GM12875 (cell line): ENCODE measurements at regions not wholly inside any gene's neighbourhood (a gene's known extent, or its start where the extent isn't known, plus 50 kb on each side); places are given as distances from the start of the nearest gene placed in this dataset.
"Not testable (repeated sequence)": the region's sequence is repeated elsewhere in the genome, so short reads cannot be mapped to it uniquely, and the experiment has no call there.

Experiments
- H3K4me3 ChIP-seq: one replicate; pipeline ENCODE4 v1.5.1; 2011; ENCODE audit warnings: low read depth, low read length, control low read depth
- TF ChIP-seq, protein P1 (sequence below): IDR thresholded peaks from 2 replicates; pipeline ENCODE4 v1.5.1; 2011; ENCODE audit warnings: low read depth, mild to moderate bottlenecking, control low read depth, inconsistent platforms, low read length, moderate library complexity, borderline replicate concordance; ENCODE audit not compliant: insufficient read depth

GRCh38 chr6:44001318-44002066, 125.8 kb downstream of the MRPL14 start:
- TF ChIP-seq, protein P1, sequence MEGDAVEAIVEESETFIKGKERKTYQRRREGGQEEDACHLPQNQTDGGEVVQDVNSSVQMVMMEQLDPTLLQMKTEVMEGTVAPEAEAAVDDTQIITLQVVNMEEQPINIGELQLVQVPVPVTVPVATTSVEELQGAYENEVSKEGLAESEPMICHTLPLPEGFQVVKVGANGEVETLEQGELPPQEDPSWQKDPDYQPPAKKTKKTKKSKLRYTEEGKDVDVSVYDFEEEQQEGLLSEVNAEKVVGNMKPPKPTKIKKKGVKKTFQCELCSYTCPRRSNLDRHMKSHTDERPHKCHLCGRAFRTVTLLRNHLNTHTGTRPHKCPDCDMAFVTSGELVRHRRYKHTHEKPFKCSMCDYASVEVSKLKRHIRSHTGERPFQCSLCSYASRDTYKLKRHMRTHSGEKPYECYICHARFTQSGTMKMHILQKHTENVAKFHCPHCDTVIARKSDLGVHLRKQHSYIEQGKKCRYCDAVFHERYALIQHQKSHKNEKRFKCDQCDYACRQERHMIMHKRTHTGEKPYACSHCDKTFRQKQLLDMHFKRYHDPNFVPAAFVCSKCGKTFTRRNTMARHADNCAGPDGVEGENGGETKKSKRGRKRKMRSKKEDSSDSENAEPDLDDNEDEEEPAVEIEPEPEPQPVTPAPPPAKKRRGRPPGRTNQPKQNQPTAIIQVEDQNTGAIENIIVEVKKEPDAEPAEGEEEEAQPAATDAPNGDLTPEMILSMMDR = peak; percentile 49; the same call in 1 of the 2 replicates
- H3K4me3 ChIP-seq = no peak overlapping the region

DNA sequence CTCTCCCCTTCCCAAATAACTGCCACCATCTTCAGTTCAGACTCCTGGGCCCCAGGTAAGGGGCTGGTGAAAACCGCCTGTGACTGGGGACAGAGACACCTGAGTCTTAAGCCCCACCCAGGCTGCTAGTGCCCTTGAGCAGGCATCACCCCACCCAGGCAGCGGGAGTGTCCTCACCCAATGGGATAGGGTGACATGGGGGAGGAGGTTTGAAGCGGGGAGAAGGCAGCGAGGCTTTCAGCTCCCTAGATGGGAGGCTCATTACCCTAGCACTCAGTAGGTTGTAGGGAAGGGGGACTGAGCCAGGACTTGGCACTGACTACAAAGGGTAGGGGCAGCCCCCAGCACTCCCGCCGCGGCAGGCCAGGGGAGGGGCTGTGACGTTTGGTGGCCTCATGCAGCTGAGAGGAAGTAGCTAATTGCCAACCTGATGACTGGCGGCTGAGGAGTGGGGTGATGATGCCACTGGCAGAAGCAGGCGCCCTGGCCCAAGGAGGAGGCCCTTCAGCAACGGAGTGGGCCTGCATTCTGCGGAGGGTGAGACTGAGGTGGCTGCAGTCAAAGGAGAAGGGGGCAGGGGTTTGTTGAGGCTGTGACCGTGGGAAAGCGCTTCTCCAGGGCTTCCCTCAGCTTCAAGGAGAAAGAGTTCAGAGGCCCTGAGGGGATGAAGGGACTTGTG, 126.9 kb downstream of the MRPL14 start:
- TF ChIP-seq, protein P1 = no peak
- H3K4me3 ChIP-seq = no peak overlapping the region

DNA sequence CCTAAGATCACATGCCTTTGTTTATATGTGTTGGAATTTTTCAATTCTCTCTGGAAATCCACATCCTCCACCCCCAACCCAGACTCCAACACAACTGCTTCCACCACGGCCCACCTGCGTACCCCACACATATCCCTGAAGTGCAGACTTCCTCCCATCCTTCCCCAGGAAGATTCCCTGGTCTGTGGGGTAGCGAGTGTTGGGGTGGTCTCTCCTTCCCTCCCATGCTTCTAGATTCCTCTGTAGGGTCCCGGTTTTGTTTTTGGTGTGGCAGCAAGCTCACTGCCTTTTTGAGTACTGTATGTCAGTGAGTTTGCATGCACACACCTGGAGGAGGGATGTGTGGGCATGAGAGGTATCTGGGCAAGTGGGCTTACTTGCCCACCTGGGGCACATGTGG, 127.6 kb downstream of the MRPL14 start:
- H3K4me3 ChIP-seq = no peak overlapping the region
- TF ChIP-seq, protein P1 = no peak

DNA sequence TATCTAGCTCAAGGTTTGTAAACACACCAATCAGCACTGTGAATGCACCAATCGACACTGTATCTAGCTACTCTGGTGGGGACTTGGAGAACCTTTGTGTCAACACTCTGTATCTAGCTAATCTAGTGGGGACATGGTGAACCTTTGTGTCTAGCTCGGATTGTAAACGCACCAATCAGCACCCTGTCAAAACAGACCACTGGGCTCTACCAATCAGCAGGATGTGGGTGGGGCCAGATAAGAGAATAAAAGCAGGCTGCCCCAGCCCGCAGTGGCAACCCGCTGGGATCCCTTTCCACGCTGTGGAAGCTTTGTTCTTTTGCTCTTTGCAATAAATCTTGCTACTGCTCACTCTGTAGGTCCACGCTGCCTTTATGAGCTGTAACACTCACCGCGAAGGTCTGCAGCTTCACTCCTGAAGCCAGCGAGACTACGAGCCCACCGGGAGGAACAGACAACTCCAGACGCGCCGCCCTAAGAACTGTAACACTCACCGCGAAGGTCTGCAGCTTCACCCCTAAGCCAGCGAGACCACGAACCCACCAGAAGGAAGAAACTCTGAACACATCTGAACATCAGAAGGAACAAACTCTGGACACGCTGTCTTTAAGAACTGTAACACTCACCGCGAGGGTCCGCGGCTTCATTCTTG, 128.5 kb downstream of the MRPL14 start:
- not testable (repeated sequence) for H3K4me3 ChIP-seq

- H3K4me3 ChIP-seq = not testable (repeated sequence)
Observed at GRCh38 chr6:43997990-43998585, 129.2 kb downstream of the MRPL14 start.

DNA sequence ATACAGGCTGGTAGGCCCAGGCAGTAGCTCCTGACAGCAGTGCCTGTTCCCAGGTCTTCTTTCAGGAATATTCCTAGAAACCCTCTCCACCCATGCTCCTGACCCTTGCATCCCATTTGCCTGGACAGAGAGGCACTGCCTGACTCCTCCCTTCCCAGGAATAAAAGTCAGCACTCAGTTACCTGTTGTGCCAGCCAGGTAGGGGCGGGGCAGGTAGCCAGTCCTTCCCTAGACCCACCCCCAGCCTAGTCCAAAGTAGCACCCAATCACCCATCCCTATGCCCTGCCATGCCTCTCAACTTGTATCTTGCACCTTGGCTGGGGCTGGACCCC, 129.9 kb downstream of the MRPL14 start:
- TF ChIP-seq, protein P1 = no peak
- no peak overlapping the region for H3K4me3 ChIP-seq

DNA sequence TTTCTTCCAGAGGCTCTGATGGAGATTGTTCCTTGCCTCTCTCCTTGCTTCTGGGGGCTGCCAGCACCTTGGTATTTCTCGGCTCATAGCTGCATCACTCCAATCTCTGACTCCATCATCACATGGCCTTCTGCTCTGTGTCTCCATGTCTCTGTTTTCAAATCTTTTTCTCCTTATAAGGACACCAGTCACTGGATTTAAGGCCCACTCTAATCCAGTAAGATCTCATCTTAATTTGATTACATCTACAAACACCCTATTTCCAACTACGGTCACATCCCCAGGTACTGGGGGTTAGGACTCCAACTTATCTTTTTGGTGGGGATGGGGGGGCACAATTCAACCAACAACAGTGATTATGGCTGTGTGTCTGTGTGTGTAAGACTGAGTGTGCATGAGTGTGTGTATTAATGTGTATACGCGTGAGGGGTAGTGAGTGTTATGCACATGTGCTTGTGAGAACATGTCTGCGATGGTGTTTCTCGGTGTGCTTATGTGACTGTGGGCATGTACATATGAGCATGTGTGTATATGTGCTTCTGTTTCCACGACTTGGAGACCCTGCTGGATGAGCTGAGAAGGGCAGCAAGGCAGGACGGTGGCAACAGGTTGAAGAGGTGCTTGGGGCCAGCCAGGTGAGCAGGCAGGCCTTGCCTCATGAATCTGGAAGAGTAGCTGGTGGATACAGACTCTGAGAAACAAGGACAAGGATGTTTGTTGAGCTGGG, 130.5 kb downstream of the MRPL14 start:
- no peak overlapping the region for H3K4me3 ChIP-seq
- TF ChIP-seq, protein P1 = no peak
